GM19438 (cell line): ENCODE measurements at regions not wholly inside any gene's neighbourhood (a gene's known extent, or its start where the extent isn't known, plus 50 kb on each side); places are given as distances from the start of the nearest gene placed in this dataset.

ENCODE experiments used
- ATAC-seq: cut with Tn5 transposase; IDR thresholded peaks from one replicate; pipeline ENCODE4 v1.9.1; 2021; ENCODE audit warnings: low read depth; ENCODE audit not compliant: unreplicated experiment

DNA sequence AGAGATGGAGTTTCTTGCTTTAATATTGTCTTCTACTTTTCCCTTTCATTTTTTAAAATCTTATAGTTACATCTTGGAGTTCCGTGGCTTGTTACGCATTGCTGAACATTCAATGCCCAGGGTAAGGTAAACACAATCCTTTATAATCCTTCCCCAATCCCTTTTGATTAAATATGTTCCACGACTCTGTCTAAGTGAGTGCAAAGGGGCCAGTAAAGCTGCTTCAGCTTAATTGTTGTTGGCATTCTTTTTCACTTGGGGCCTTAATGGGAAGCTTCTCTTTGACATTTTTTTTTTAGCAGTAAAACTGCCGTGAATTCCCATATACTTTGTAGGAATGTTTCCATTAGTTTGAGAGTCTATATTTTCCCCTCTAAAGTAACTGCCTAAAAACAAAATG is 1028.1 kb downstream of the C4orf33 start:
- ATAC-seq, result no peak

DNA sequence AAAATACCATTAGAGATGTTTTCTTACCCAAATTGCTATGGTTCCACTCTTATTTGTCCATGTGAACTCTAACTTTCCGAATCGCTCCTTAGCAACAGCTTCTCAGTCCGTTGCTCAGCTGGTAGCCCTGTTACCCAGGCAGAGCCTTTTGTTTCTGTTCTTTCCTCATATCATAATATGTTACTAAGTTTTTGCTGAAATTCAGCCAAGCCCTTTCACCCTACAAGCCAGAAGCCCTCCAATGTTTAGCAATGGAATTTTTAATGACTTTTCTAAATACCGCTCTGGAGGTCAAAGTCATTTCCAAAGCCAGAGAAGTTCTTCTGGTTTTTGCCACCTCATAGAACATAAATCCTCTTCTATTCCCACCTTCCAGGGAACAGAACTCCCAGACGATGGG is 1029.5 kb downstream of the C4orf33 start:
- ATAC-seq, result no peak

DNA sequence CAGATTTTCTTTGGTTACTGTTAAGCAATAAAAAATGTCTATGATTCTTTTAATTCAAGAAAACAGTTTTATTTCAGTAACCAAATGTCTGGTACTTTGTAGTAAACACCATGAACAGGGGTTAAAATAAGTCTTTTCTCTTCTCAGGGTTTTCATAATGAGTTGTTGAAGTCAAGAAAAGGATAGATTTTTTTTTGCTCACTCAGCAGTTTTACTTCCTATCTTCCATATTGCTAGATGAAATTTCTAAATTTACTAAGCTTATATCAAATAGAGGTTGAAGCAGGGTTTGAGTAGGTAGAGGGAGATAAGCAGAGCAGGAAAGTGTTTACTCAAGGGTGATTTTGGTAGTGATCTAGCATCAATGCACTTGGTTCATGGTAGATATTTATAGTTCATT is 1031.3 kb downstream of the C4orf33 start:
- no peak for ATAC-seq

DNA sequence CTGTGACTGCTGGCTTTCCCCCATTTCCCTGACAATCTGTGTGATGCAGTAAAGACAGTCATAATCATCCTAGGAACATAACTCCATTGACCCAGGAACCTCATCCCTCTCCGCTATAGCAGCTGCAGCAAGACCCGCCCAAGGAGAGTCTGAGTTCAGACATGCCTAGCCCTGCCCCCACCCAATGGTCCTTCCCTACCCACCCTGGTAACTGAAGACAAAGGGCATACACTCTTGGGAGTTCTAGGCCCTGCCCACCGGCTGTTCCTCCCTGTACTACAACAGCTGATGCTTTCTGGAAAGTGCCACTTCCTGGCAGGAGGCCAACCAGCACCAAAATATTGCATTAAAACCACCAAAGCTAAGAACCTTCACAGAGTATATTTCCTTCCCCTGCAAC is 1035.6 kb downstream of the C4orf33 start:
- no peak for ATAC-seq

DNA sequence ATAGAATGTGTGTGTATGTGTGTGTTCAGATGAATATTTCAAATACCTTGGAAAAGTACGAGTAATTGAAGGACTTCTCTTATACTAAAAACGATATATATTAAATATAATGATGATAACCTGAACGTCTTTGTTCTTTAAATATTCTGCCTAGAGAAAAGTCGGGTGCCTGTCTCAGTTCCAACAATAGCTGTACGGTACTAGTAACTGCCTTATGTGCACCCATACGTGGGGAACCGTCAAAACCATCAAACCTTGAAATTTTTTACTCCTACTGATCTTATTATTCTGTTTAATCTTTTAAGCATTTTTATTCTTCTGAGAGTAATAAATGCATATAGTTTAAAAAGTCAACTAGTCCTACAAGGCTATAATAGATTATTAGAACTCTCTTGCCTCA is 1045.7 kb downstream of the C4orf33 start:
- ATAC-seq, result no peak

DNA sequence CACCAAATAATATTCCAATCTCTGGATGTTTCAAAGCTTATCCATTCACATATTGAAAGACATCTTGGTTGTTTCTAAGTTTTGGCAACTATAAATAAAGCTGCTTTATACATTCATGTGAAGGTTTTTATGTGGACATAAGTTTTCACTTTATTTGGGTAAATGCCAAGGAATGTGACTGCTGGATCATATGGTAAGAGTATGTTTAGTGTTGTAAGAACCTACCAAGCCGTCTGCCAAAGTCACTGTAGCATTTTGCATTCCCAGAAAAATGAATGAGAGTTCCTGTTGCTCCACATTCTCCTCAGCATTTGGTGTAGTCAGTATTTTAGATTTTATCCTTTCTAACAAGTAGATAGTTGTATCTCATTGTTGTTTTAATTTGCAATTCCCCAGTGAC is 1047.7 kb downstream of the C4orf33 start:
- ATAC-seq, result no peak

DNA sequence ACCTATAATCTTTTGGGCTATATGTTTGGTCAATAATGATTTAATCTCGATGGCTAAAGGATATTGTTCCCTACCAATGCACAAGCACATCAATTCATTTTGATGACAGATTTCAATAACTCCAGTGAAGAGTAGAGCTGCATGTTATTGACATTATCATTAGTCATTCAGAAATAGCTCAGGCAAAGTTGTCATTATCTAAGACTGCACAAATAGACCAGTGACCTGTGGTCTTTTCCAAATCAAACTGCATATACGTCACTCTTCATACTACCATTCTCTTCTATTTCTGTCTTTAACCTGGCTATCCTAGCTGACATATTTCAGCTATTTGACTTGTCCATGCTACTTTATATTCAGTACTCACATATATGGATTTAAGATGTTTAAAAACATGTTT is 1050.8 kb downstream of the C4orf33 start:
- ATAC-seq, result no peak

DNA sequence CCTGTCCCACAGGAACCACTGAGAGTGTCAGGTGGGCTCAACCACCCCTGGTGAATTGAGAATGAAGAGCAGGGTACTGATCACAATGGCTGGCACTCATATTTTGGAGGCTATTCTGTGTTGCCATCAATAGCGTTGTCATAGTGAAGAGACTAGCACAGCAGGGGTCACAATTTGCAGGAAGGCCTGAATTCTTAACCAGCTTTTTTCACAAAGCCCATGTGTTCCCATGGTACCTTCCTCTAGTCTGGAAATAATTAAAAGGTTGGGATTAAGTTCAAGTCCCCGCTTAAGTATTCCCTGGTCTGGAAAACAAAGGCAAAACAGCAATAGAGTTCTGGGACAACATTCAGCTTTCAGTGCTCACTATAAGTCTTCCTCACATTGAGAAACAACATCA is 1051.7 kb downstream of the C4orf33 start:
- no peak for ATAC-seq

DNA sequence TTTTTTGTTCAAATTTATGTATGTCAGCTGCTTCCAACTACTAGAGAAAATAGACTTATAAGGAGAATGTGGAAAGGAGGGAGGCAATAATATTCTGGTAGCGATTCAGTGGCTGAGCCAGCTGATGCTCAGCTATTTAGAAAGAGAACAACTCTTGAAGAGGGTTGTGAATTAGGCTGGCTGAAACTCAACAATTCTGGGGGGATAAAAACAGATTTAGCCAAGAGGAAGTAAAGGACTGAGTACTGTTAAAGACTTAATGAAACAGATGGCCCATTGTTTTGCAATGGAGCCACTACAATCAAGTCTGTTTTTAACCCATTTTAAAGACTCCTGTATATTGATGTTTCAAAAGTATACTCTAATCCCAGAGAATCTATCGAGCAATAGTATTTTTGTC is 1058.9 kb downstream of the C4orf33 start:
- no peak for ATAC-seq

DNA sequence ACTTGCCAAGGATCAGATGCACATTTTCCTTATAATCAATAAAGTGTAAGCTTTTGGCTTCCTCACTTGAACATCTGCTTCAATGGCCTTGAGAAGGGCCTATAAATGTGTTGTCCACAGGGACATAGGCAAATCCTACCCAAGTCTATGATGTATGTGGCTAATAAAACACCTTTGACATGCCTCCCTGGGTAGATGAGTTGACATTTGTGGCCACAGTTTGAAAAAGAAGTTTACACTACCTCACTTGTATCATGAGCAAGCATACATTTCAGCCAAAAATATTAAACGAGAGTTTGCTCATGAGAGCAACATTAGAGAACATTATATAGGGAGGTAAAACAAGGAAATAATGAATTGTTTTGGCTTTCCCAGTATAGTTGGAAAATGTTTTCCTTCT is 1067.7 kb downstream of the C4orf33 start:
- no peak for ATAC-seq

DNA sequence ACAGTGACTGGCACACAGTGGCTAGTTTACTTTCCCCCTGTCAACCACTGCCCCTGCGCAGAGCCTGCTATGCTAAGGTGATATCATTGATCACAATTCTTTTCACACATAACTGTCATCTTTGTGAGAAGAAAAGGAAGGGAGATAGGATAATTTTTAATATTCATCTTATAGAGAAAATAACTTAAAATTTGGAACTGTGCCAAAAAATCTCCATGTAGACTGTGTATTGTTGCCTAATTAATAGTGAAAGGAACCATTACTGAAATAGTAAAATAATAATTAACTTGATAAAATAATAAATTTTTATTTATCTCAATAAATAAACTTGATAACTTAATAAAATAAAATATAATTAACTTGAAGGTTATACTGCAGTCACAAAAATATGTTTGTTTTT is 1069.4 kb downstream of the C4orf33 start:
- ATAC-seq, result no peak

DNA sequence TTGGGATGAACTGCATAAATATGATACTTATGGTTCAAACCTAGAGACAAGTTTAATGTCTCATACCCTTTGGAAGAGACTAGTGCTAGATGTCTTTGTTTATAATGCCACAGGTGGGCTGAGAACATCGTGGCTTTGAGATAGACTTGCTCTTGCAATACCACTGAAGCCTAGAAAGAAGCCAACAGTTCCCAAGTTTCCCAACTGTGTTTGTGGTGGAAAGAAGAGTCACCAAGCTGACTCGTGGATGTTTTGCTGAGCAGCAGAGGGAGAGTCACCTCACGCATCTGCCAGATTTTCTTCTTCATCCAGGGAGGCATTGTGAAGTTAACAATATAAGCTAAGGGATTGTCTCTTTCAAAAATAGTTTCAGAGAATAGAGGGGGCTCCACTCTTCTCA is 1076.2 kb downstream of the C4orf33 start:
- no peak for ATAC-seq

DNA sequence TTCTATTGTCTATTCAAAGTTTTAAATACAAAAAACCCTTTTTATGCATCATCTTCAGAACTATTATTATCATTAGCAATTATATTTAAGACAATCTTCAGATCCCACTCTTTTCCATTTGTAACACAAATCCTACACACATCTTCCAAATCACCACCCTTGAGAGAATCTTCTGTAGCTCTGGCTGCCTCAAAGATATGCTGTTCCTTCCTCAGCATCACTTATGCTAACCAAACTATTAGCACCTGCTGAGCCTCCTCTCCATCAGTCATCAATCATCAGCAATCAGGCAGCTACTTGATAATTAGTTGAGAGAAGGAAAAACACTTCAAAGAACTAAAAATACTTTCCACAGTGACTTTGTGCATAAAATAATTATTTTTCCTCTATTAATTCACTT is 1082.2 kb downstream of the C4orf33 start:
- no peak for ATAC-seq

DNA sequence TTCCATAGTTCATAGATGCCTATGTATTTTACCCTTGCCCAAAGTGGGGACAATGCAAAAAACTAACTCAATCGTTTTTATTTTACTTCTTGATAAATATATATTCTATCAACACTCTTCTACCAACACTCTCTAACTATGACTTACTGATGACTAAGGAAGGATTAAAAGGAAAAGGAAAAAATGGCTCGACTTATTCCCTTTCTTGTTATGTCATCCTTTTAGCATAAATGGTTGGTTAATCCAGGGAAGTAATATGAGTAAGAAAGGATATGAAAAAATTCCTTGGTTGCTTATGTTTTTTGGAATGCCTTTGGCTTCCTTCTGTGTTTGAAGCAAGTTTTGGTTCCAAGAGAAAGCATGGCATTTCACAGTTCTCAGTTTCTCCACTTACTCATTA is 1087.1 kb downstream of the C4orf33 start:
- no peak for ATAC-seq

DNA sequence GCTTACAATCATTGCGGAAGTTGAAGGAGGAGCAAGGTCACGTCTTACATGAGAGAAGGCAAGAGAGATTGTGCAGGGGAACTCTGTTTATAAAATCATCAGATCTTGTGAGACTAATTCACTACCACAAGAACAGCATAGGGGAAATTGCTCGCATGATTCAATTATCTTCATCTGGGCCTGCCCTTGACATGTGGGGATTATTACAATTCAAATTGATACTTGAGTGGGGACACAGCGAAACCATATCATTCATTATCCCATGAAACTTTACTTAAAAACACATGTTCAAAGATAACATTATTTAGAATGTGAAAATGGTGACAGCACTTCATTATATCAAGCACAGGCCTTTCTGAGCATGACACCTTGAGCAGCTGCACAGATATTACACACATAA is 1087.8 kb downstream of the C4orf33 start:
- ATAC-seq, result no peak

DNA sequence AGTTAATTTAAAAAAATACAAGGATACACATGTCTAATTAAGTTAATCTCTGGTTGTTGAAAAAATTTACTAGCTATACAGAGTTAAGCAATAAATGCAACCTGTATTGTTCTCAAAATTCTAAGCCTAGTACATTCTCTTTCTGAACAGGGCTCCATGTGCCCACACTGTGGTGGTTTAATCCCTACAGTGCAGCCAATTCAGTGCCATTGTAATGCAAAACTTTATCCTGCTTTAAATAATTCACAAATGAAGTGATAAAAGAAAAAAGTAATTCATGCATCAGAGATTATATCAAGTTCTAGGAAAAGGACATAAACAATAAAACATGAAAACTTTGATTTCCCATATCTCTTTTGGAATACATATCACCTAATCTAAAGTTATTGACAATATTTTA is 1089.2 kb downstream of the C4orf33 start:
- ATAC-seq, result no peak

DNA sequence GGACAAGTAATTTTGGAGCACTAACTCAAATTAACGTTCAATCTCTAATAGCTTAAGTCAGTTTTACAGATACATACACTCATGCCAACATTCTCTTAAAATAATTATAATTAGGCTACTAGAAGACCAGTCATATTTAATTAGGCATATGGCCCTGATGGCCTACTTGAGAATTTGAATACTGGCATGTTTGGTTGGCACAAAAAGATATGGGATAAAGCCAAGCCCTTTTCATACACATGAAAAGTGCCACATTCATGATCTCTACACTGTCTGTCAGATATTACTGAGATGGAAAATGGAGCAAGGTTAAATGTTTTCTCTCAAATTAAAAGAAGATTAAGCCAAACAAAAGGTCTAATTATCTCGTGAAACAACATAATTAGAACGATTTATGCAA is 1091.0 kb downstream of the C4orf33 start:
- no peak for ATAC-seq

DNA sequence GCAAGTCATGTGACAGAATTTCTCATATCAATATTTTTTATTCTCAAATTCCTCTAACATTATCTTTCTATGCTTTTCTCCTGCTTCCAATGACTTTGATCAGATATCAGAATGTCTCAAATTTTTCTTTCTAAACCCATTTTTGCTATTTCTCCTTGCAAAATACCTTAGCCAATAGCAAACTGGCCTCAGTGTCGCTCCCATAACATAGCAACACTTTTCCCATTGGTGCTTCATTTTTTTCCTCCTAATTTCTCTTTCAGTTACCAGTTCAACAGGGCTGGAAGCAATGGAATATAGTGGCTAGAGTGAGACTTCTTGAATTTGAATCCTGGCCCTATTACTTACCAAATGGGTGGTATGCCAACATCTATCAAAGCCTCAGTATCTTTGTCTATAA is 1091.6 kb downstream of the C4orf33 start:
- no peak for ATAC-seq

DNA sequence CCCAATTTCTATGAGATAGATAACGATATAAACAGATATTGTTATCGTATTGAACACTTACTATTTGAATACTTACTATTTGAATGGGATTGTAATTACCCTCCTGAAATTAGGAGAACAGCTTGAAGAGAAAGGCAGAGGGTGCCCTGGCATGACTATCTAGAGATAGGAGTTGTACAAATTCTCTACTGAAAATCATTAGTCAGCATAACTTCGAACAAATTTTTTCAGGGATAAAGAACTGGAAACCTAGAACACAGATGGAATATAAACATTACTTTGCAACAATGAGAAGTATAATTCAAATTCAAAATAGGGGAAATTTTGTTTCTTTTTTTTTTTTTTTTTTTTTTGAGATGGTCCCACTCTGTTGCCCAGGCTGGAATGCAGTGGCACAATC is 1096.8 kb downstream of the C4orf33 start:
- ATAC-seq, result no peak

DNA sequence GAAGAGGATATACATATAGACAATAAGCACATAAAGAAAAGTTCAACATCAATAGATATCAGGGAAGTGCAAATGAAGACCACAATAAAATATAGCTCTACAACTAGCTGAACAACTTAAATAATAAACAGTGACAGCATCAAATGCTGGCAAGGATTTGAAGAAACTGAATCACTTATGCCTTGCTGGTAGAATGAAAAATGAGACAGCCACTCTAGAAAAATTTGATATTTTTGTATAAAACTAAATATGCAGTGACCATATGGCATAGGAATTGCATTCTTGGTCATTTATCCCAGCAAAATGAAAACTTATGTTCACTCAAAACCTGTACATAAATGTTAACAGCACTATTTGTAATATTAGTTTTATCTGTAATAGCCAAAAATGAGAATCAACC is 1102.0 kb downstream of the C4orf33 start:
- no peak for ATAC-seq

DNA sequence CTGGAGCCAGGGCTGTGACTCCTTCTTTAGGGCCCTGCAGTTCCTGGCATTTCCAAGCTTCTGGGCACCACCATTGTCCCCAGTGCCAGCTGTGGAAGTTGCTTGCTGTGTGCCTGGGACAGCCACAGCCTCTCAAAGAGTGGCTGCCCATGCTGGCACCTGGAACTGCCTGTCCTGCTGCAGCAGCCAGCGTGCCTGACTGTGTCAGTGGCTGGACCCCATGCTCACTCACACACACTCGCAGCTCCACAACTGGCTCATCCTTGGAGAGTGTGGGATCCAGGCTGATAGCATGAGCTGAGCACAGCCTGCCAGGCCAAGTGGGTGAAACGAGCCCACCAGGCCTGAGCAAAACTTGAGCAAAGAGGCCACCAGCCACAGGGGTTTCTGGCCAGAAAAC is 1107.6 kb downstream of the C4orf33 start:
- ATAC-seq, result no peak

DNA sequence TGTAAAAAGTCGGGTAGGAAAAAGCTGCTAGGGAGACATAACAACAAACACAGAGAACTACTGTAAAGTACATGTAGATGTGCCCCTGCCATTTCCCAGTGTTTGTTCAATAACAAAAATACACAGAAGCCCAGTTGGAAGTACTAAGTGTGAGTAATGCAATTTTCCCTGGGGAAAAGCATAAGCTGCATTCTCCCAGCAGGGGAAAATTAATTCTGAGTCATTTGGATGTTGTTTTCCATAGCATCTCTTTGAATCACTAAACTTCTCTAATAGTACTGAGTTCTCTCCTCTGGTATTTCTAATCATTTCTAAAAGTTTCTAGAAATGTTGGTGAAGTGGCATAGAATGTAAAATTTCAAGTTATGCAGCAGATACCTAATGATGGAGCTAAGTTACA is 1114.9 kb downstream of the C4orf33 start:
- ATAC-seq, result no peak

DNA sequence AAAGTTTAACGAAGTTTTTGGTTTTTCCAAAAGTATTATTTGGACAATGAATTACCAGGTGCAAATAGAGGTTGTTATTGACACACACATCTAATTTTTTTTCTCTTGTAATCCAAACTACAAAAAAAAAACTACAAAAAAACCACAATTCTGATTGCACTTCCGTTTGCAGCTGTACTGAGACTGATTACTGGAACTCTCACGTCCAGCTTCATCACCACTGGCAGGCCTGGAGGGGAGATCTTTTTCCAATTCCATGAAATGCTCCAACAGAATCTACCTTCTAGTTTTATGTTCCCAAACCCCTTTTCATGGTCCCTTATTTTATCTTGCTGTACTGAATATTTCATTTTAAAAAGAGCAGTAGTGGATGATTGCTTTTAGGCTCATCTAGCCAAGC is 1118.3 kb downstream of the C4orf33 start:
- ATAC-seq, result no peak
